MM.1S (cell line): ENCODE measurements at regions not wholly inside any gene's neighbourhood (a gene's known extent, or its start where the extent isn't known, plus 50 kb on each side); places are given as distances from the start of the nearest gene placed in this dataset.

Experiments
- DNase-seq: peaks from one replicate; pipeline ENCODE4 v3.0.0-alpha.2; 2015
- H2AFZ ChIP-seq: fragments of 300-600 bp; sonication (generic); 2 replicates; pipeline ENCODE4 v1.6.0; 2016; ENCODE audit warnings: antibody characterized with exemption, low read length
- H3F3A ChIP-seq: fragments of 300-600 bp; sonication (generic); 2 replicates; pipeline ENCODE4 v1.6.1; 2016; ENCODE audit warnings: mild to moderate bottlenecking, antibody characterized with exemption, low read length, moderate library complexity, mixed read lengths; ENCODE audit not compliant: insufficient read depth
- H3K27ac ChIP-seq: fragments of 300-600 bp; sonication (generic); 2 replicates; pipeline ENCODE4 v1.5.1; 2016; ENCODE audit warnings: mild to moderate bottlenecking, low read length
- H3K27me3 ChIP-seq: fragments of 300-600 bp; sonication (generic); replicated peaks from 2 replicates; pipeline ENCODE4 v1.6.0; 2016; ENCODE audit warnings: low read length; ENCODE audit not compliant: insufficient read depth
- H3K36me3 ChIP-seq: fragments of 300-600 bp; sonication (generic); replicated peaks from 2 replicates; pipeline ENCODE4 v1.6.1; 2016; ENCODE audit warnings: mild to moderate bottlenecking, low read length, mixed read lengths; ENCODE audit not compliant: insufficient read depth
- H3K4me1 ChIP-seq: fragments of 300-600 bp; sonication (generic); 2 replicates; pipeline ENCODE4 v1.6.1; 2016; ENCODE audit warnings: low read length, mixed read lengths
- H3K4me2 ChIP-seq: fragments of 300-600 bp; sonication (generic); 2 replicates; pipeline ENCODE4 v1.6.0; 2016; ENCODE audit warnings: low read depth, low read length
- H3K4me3 ChIP-seq: fragments of 300-600 bp; sonication (generic); 2 replicates; pipeline ENCODE4 v1.5.1; 2016; ENCODE audit warnings: low read length, mixed read lengths
- H3K79me2 ChIP-seq: fragments of 300-600 bp; sonication (generic); 2 replicates; pipeline ENCODE4 v1.6.1; 2016; ENCODE audit warnings: mixed run types, low read length, mixed read lengths
- H3K9ac ChIP-seq: fragments of 300-600 bp; sonication (generic); 2 replicates; pipeline ENCODE4 v1.6.1; 2016; ENCODE audit warnings: low read length, mixed read lengths
- H3K9me2 ChIP-seq: fragments of 300-600 bp; sonication (generic); replicated peaks from 2 replicates; pipeline ENCODE4 v1.6.1; 2016; ENCODE audit warnings: mild to moderate bottlenecking, low read length, mixed read lengths; ENCODE audit not compliant: insufficient read depth
- H3K9me3 ChIP-seq: fragments of 300-600 bp; sonication (generic); replicated peaks from 2 replicates; pipeline ENCODE4 v1.6.1; 2016; ENCODE audit warnings: mild to moderate bottlenecking, low read length, mixed read lengths; ENCODE audit not compliant: insufficient read depth
- H4K20me1 ChIP-seq: fragments of 300-600 bp; sonication (generic); 2 replicates; pipeline ENCODE4 v1.6.1; 2016; ENCODE audit warnings: mild to moderate bottlenecking, low read length, moderate library complexity, mixed read lengths; ENCODE audit not compliant: insufficient read depth
- CTCF ChIP-seq: fragments of 300-600 bp; sonication (generic); IDR thresholded peaks from 2 replicates; pipeline ENCODE4 v1.5.1; 2016; ENCODE audit warnings: antibody characterized with exemption, low read length, mixed read lengths
- EZH2 ChIP-seq: fragments of 300-600 bp; sonication (generic); optimal IDR thresholded peaks from 2 replicates; pipeline ENCODE3; 2017; ENCODE audit warnings: low read depth, mild to moderate bottlenecking, antibody characterized with exemption, low read length, mixed read lengths
- EZH2phosphoT487 ChIP-seq: fragments of 300-600 bp; sonication (generic); IDR thresholded peaks from 2 replicates; pipeline ENCODE4 v1.6.1; 2018; ENCODE audit warnings: antibody characterized with exemption, low read length

- no peaks in the 10 kb centered on the region for H3K9me2 ChIP-seq
- no peak for DNase-seq
- no peaks in the 10 kb centered on the region for H3F3A ChIP-seq
- no peak for TF ChIP-seq EZH2
- no peak for TF ChIP-seq EZH2phosphoT487
- no peak for TF ChIP-seq CTCF
- H3K27me3 ChIP-seq = no peaks in the 10 kb centered on the region
- H3K36me3 ChIP-seq = no peaks in the 10 kb centered on the region
- no peak overlapping the region for H3K4me2 ChIP-seq
- no peak overlapping the region for H2AFZ ChIP-seq
- no peaks in the 10 kb centered on the region for H3K9me3 ChIP-seq
- H3K79me2 ChIP-seq = no peaks in the 10 kb centered on the region
- H3K9ac ChIP-seq = no peak overlapping the region
- no peak overlapping the region for H3K27ac ChIP-seq
- no peak overlapping the region for H3K4me3 ChIP-seq
- H3K4me1 ChIP-seq = no peaks in the 10 kb centered on the region
- no peaks in the 10 kb centered on the region for H4K20me1 ChIP-seq
Observed at GRCh38 chr14:54346257-54346656, 50.5 kb upstream of the CDKN3 start.
